GM21723 (cell line): ENCODE measurements at regions not wholly inside any gene's neighbourhood (a gene's known extent, or its start where the extent isn't known, plus 50 kb on each side); places are given as distances from the start of the nearest gene placed in this dataset.
A peak's percentile ranks its signal among the peaks of the same experiment; 100 is the strongest.

ENCODE experiments used
- ATAC-seq: cut with Tn5 transposase; IDR thresholded peaks from one replicate; pipeline ENCODE4 v1.9.1; 2021; ENCODE audit warnings: mild to moderate bottlenecking, moderate library complexity; ENCODE audit not compliant: unreplicated experiment

DNA sequence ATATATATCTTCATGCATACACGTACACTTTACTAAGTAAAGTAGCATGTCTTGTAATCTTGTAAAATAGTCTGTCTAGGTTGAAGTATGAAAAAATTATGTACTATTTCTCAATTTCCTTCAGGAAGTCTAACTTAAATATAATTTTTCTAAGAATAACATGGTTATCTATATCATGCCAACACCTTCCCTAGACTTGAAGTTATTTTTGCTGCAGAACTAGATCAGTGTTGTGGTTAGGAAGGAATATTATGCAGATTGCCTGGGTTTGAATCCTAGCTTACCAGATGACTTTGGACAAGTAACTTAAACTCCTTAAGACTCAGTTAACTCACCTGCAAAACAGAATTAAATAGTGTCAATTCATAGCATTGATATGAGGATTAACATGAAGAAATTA is 142.2 kb upstream of the SEMA3A start:
- ATAC-seq, result no peak

DNA sequence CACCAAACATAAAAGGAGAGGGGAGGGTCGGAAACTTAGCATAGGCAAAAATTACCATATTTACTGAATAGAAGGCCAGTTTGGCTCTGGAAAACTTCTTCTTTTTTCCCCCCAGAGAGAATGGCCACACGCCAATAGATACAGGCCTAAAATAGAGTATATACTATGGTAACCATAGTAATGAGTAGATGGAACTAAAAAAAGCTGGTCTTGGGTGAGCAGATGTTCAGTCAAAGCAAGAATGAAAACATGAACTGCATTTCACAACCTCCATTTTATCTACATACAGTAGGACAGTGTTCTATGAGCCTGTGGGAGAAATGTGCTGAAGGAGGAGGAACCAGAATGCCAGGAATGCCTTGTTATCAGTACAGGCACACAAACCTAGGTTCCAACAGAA is 141.7 kb upstream of the SEMA3A start:
- peak; percentile 83 for ATAC-seq

- no peak for ATAC-seq
Measured at GRCh38 chr7:84331616-84332015, 137.0 kb upstream of the SEMA3A start.

DNA sequence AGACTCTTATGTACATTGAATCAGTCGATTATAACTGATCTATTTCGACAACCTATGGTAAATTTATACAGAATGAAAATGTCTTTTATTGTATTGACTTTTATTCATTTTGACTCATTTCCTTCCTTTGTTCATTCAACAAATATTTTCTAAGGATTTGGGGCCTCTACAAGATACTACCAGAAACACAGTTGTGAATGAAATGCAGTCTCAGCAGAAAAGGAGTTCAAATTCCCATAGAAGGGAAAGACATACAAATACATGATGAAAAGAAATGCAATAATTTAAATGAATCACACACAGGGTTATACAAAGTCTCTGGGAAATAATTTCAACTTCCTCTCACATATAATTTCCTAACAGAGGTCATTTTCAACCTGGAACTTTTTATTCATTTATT is 134.0 kb upstream of the SEMA3A start:
- ATAC-seq, result no peak

DNA sequence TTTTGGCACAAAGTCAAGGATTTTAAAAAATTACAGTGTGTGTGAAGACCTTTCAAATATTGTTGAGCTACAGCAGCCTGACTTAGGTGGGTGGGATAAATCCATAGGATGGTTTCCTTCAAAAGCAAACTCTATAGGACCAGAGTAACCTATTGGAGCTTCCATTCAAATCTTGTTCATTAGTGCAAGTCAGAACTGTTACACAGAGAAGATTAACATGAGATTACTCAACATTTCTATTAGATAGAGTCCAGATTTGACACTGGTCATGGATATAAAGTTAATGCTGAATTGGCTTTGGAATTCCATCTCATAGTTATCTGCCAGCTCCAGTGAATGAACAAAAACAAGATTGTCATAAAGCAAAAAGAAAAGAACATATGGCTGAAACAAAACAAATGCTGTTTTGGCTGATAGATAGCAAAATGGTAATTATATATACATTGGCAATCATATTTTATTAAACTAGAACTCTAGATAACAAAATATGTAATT is 129.6 kb upstream of the SEMA3A start:
- ATAC-seq, result no peak

DNA sequence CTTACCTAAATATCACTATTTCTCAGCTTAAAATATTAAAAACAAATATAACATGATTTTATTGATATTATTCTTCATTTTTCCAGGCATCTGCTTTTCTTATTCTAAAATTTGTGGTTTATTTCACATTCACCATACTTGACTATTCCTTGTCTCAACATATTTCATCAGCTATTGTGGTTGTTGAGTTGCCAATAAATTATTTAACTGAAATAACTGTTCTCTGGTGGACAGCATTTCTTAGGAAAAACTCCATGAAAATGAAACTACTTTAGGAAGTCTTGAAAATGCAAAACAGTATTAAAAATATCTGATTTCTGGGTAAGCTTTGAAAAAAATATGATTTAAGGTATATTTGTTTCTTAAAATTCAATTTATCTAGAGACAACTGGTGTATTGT is 122.9 kb upstream of the SEMA3A start:
- no peak for ATAC-seq

DNA sequence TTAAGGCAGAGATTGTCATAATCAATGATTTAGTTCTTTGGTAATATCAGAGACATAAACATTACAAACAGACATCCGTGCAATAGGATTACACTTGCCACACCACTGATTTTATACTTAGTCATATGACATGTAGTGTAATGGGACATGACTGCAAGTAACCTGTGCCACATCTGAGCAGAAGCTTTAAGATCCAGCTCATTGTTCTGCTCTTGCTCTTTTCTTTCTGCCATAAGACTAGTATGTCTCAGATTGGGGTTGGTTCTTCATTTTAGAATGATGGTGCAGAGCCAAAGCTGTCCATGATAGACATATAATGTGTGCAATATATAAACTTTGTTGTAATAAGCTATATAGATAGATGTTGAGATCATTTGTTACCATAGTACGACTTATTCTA is 119.7 kb upstream of the SEMA3A start:
- ATAC-seq, result no peak

DNA sequence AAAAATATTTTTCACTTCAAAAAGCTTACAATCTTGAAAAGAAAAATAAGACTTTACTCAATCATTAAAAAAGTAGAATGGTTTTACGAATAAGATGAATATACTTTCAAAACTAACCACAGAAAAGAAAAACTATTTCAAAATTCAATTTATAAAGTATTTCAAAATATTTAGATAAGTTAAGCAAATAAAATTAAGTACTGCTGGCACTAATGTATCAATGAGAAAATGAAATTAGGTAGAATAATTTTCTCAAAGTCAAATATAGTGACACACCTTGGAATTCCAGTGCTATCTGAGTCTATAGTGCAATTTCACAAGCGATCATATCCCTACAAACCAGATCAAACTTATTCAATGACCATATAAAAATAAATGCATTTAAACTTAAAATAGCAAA is 109.8 kb upstream of the SEMA3A start:
- ATAC-seq, result no peak

DNA sequence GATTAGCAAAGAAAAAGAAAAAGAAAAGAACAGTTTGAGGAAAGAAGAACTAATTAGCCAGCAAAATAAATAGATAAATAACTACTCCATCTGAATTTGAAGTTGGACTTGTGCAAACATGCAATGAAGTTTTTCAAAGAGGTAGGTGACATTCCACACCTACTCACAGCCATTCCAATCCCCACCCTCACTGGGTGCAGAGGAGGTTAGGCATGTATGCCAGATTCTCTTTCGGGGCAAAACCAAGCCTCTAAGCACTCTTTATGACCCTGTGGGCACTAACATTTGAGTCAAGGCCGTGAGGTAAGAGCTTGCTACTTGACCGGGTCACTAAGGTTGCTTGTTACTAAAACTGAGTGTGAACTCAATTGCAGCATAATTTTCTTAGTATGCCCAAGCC is 108.4 kb upstream of the SEMA3A start:
- ATAC-seq, result no peak

DNA sequence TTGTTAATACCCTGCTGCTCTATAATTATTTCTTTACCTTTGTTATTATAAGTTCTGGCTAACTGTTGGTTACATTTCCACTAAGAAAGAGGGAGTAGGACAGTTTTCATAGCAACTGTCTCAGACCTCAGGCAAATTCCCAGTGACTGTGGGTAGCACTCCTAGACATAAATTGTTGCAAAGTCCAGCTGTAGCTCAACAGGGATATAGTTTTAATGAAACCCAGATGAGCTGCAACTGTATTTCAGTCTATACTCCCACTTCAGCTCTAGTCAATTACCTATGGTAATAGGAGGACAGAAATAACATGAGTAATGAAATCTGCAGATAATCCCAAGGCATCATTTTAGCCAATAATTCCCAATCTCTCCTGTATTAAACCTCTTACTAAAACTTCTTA is 103.0 kb upstream of the SEMA3A start:
- no peak for ATAC-seq

- ATAC-seq, result no peak
Measured at GRCh38 chr7:84294847-84295455, 100.4 kb upstream of the SEMA3A start.

GRCh38 chr7:84294391-84294790 is 99.8 kb upstream of the SEMA3A start:
- ATAC-seq, result no peak

DNA sequence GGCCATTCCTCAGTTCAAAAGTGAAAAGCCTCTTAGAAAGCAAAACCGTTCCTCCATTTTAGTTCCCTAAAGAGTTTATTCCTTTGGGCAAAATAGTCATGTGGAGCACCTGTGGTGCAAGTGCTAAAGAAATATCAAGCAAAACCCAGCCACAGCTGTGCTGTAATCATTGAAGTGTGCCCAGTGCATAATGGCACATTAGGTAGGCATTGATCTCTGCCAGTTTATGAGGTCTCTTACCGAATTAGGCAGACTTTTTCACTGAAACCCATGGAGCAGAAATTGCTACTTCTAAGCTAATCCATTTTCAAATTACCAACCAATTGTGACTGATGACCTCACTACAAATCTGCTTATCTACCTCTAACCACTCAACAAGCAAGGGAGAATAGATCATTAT is 97.2 kb upstream of the SEMA3A start:
- no peak for ATAC-seq

DNA sequence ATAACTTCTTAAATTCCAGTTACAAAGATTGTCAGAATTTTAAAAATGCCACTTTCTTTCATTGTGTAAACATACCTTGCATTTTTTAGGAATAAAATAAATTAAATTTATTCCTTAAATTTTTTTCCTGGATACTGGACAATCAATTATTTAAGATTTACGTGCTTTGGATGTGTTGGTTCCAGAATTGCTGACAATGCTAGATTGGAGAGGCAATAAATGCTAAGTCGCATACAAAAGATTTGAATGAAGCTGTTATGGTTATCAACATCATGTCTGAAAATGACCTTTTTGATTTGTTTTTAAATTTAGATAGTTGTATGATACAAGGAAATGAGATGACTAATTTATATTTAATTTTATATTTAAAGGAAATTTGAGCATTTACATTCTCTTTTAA is 89.2 kb upstream of the SEMA3A start:
- ATAC-seq, result no peak

- no peak for ATAC-seq
Measured at GRCh38 chr7:84281518-84281917, 86.9 kb upstream of the SEMA3A start.

- ATAC-seq, result no peak
Measured at GRCh38 chr7:84277628-84278224, 83.1 kb upstream of the SEMA3A start.

- ATAC-seq, result no peak
Measured at GRCh38 chr7:84274029-84274638, 79.5 kb upstream of the SEMA3A start.

DNA sequence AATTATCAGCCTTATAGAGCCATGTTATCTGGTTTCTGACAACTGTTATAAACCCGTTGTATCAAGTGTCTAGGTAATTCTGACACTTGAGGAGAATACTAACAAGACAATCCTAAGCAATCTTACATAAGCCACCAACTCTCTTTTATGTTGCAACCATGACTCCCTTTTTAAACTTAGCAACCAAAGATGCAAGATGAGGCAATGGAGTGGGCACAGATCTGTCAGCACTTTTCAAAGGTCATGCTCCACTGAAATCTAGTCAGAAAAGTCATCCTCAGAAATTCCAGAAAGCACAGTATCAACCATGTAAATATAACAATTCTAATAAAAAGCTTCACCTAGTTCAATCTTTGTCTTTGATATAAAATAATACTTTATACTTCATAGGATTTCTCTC is 77.0 kb upstream of the SEMA3A start:
- ATAC-seq, result no peak

GRCh38 chr7:84264396-84264795 is 69.8 kb upstream of the SEMA3A start:
- no peak for ATAC-seq

DNA sequence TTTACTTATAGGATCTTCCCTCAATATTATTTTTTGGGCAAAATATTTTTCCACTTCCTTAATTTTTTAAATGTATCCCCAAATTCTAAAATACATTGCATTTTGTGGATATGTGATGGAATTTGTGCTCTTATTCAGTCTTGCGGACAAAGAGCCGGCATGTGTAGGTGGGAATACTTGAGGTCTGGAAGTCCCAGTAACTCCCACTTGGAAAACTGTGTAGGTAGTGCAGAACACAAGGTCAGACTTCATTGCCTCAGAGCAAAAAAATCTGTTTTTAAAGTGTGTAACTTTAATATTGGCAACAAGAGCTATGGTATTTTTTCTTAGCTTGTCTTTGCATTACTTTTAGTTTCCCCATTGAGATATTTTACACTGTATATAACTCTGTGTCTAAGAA is 68.5 kb upstream of the SEMA3A start:
- no peak for ATAC-seq

DNA sequence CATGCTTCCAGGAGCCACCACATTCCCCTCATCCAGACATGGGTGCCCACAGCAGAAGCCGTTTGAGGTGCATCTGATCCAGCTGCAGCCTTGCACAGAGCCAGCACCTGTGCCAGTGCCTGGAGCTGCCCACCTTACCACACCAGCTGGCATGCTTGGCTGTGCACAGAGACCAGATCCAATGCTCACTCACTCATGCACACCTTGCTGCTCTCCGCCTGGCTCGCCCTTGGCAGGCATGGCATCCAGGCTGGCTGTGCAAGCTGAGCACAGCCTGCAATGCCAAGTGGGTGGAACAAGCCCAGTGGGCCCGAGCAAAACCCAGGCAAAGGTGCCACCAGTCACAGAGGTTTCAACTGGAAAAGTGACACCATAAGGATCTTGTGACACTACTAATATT is 66.9 kb upstream of the SEMA3A start:
- no peak for ATAC-seq

DNA sequence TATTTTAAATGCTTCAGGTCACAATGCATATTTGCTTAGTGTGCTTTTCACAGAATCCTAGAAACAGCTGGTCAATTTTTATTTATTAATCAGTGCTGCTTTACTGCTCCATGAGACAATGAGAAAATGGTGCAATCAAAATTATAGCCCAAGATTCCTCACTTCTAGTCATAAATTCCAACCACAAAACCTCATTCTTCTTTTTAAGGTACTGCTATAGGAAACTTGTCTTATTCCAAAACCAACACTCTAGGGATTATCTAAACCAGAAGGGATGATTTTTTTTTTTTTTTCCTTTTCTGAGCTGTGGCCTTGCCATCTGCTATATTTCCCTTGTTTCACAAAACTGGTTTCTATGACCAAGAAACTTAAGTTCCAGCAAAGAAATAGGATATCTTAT is 64.0 kb upstream of the SEMA3A start:
- ATAC-seq, result no peak

- no peak for ATAC-seq
Measured at GRCh38 chr7:84256571-84256971, 62.0 kb upstream of the SEMA3A start.
